Psoas muscle (tissue), 7 donors: ENCODE measurements at regions not wholly inside any gene's neighbourhood (a gene's known extent, or its start where the extent isn't known, plus 50 kb on each side); places are given as distances from the start of the nearest gene placed in this dataset.

Source experiments
- ATAC-seq, 4 donors: fragments of 200-7000 bp; cut with Tn5 transposase; one replicate each; pipeline ENCODE4 v1.9.1; 2020; ENCODE audit warnings: moderate library complexity in 3 of 4, mild to moderate bottlenecking in 2 of 4
- DNase-seq, 2 donors: peaks; one replicate each; pipeline ENCODE4 v3.0.0-alpha.2; 2020
- H3K27ac ChIP-seq: fragments of 200-600 bp; one replicate; pipeline ENCODE4 v1.8.0; 2022
- H3K27me3 ChIP-seq, 3 donors: fragments of 200-600 bp in 1 of 3; one replicate each; pipeline versions ENCODE4 v1.6.1 to v1.8.0; 2013 to 2022; ENCODE audit warnings: low read length in 2 of 3, mild to moderate bottlenecking in 2 of 3, moderate library complexity in 1 of 3; ENCODE audit not compliant: insufficient read depth in 3 of 3
- H3K36me3 ChIP-seq, 2 donors: fragments of 200-600 bp in 1 of 2; one replicate each; pipeline versions ENCODE4 v1.6.1 to v1.8.0; 2013 to 2022; ENCODE audit warnings: low read depth in 1 of 2, mild to moderate bottlenecking in 1 of 2, moderate library complexity in 1 of 2; ENCODE audit not compliant: insufficient read depth in 1 of 2
- H3K4me1 ChIP-seq: fragments of 200-600 bp; one replicate; pipeline ENCODE4 v1.8.0; 2022
- H3K4me3 ChIP-seq: fragments of 200-600 bp; one replicate; pipeline ENCODE4 v1.8.0; 2022; ENCODE audit warnings: mild to moderate bottlenecking
- H3K9me3 ChIP-seq: fragments of 200-600 bp; one replicate; pipeline ENCODE4 v1.8.0; 2022
- CTCF ChIP-seq: fragments of 200-600 bp; IDR thresholded peaks from one replicate; pipeline ENCODE4 v1.8.0; 2022; ENCODE audit warnings: antibody characterized with exemption
- WGBS, 3 donors: extraction: QIAGEN DNeasy Blood & Tissue Kit; methylation state at CpG; one replicate each; pipeline versions ENCODE4 v1.1.6 to v1.1.7; 2013; 5-methylcytosine and 5-hydroxymethylcytosine counted together
- intact Hi-C, 2 donors: fragments of 100-400 bp; cut with DNase I; formaldehyde crosslinking; loops; one replicate each; pipeline versions ENCODE4 v1.11.0 to v1.14.2; 2022
- donor health status: healthy with polysubstance abuse.
- donor health status: DM: no; HTN: no; CAD: no; lungs with moderate emphysema.
- donor health status: Bipolar disorder and iron deficiency.
- donor health status: healthy.
- donor health status: DM: yes; HTN: yes; CAD: no.
- donor health status: DM: no; HTN: no; CAD: no.
- donor health status: DM: yes; HTN: yes; CAD: no.

- Histone ChIP-seq H3K4me1 (no peaks in the 10 kb centered on the region), H3K36me3 (no peaks in the 10 kb centered on the region), H3K27me3 (no peaks in the 10 kb centered on the region), H3K9me3 (peaks cover 18% of the 10 kb centered on the region), H3K27ac (no peak overlapping the region), H3K4me3 (no peak overlapping the region)
- no peak for TF ChIP-seq CTCF
- ATAC-seq = no peak
- intact Hi-C loops = no loop called here
- DNase-seq = no peak
- 87 to 90% (median 88%) methylated on average over 6 of the region's 6 CpGs for WGBS, 3 donors
Measured at GRCh38 chr6:149239573-149240209, 77.8 kb upstream of the TAB2 start.

GRCh38 chr6:149242883-149243282 lies 74.6 kb upstream of the TAB2 start:
- Histone ChIP-seq H3K27me3 (no peaks in the 10 kb centered on the region), H3K27ac (no peak overlapping the region), H3K4me1 (no peaks in the 10 kb centered on the region), H3K9me3 (peaks cover 18% of the 10 kb centered on the region), H3K4me3 (no peak overlapping the region), H3K36me3 (no peaks in the 10 kb centered on the region)
- ATAC-seq = no peak
- TF ChIP-seq CTCF = no peak
- intact Hi-C loops = no loop called here
- DNase-seq = no peak
- WGBS, 3 donors = 84 to 88% (median 86%) methylated on average over 5 of the region's 5 CpGs

- intact Hi-C loops = no loop called here
- no peak for TF ChIP-seq CTCF
- WGBS, 3 donors = 73 to 76% (median 76%) methylated on average over 7 of the region's 7 CpGs
Measured at GRCh38 chr6:149244105-149244504, 73.4 kb upstream of the TAB2 start.

GRCh38 chr6:149246691-149247384 lies 70.7 kb upstream of the TAB2 start:
- 80 to 86% (median 81%) methylated on average over 13 of the region's 13 CpGs for WGBS, 3 donors

More at GRCh38 chr6:149244105-149244504, 73.4 kb upstream of the TAB2 start:
- H3K36me3 ChIP-seq = no peaks in the 10 kb centered on the region
- H3K27ac ChIP-seq = no peak overlapping the region
- no peaks in the 10 kb centered on the region for H3K27me3 ChIP-seq
- H3K9me3 ChIP-seq = peaks cover 15% of the 10 kb centered on the region
- no peaks in the 10 kb centered on the region for H3K4me1 ChIP-seq
- no peak overlapping the region for H3K4me3 ChIP-seq
- DNase-seq (no peak), ATAC-seq (no peak)

More at GRCh38 chr6:149246691-149247384, 70.7 kb upstream of the TAB2 start:
- Histone ChIP-seq H3K4me1 (no peaks in the 10 kb centered on the region), H3K27me3 (no peaks in the 10 kb centered on the region), H3K9me3 (no peaks in the 10 kb centered on the region), H3K27ac (no peak overlapping the region), H3K36me3 (no peaks in the 10 kb centered on the region), H3K4me3 (no peak overlapping the region)
- ATAC-seq (no peak), DNase-seq (no peak)
- no peak for TF ChIP-seq CTCF
- intact Hi-C loops = no loop called here
